GM23338 (cell line): ENCODE measurements at regions not wholly inside any gene's neighbourhood (a gene's known extent, or its start where the extent isn't known, plus 50 kb on each side); places are given as distances from the start of the nearest gene placed in this dataset.

Experiments
- ATAC-seq: fragments of 200-7000 bp; cut with Tn5 transposase; 3 replicates; pipeline ENCODE4 v1.9.1; 2020
- DNase-seq: peaks from one replicate; pipeline ENCODE4 v3.0.0-alpha.2; 2015; ENCODE audit warnings: low spot score
- H2AFZ ChIP-seq: fragments of 200-600 bp; sonication (generic); 2 replicates; pipeline ENCODE4 v1.8.0; 2016; ENCODE audit warnings: antibody characterized with exemption, mild to moderate bottlenecking, moderate library complexity
- H3F3A ChIP-seq: fragments of 200-600 bp; sonication (generic); replicated peaks from 2 replicates; pipeline ENCODE4 v1.8.0; 2017; ENCODE audit warnings: antibody characterized with exemption, mixed run types, low read depth
- H3K27ac ChIP-seq: fragments of 200-600 bp; sonication (generic); 2 replicates; pipeline ENCODE4 v1.6.1; 2016; ENCODE audit warnings: low read depth
- H3K27me3 ChIP-seq: fragments of 200-600 bp; sonication (generic); 2 replicates; pipeline ENCODE4 v1.8.0; 2016; ENCODE audit warnings: mild to moderate bottlenecking, mixed run types, moderate library complexity; ENCODE audit not compliant: insufficient read depth
- H3K36me3 ChIP-seq: fragments of 200-600 bp; sonication (generic); 2 replicates; pipeline ENCODE4 v1.8.0; 2016; ENCODE audit warnings: mild to moderate bottlenecking; ENCODE audit not compliant: insufficient read depth
- H3K4me1 ChIP-seq: fragments of 200-600 bp; sonication (generic); 2 replicates; pipeline ENCODE4 v1.8.0; 2016; ENCODE audit warnings: mild to moderate bottlenecking, moderate library complexity; ENCODE audit not compliant: insufficient read depth
- H3K4me2 ChIP-seq: fragments of 200-600 bp; sonication (generic); 2 replicates; pipeline ENCODE4 v1.7.1; 2017; ENCODE audit warnings: mixed run types
- H3K4me3 ChIP-seq: fragments of 200-600 bp; sonication (generic); 2 replicates; pipeline ENCODE4 v1.6.1; 2016; ENCODE audit warnings: mixed run types
- H3K79me2 ChIP-seq: fragments of 200-600 bp; sonication (generic); replicated peaks from 2 replicates; pipeline ENCODE4 v1.8.0; 2017; ENCODE audit warnings: mild to moderate bottlenecking; ENCODE audit not compliant: insufficient read depth
- H3K9me2 ChIP-seq: fragments of 200-600 bp; sonication (generic); 2 replicates; pipeline ENCODE4 v1.8.0; 2017; ENCODE audit not compliant: insufficient read depth
- H4K20me1 ChIP-seq: fragments of 200-600 bp; sonication (generic); replicated peaks from 2 replicates; pipeline ENCODE4 v1.8.0; 2017; ENCODE audit warnings: mild to moderate bottlenecking; ENCODE audit not compliant: insufficient read depth
- H3K27ac Mint-ChIP-seq: 2 replicates; pipeline ENCODE4 v1.8.0; 2020; ENCODE audit warnings: inconsistent platforms, mild to moderate bottlenecking, moderate library complexity, mixed read lengths
- H3K27me3 Mint-ChIP-seq: 3 replicates; pipeline ENCODE4 v1.8.0; 2022; ENCODE audit warnings: low read depth, mild to moderate bottlenecking, moderate library complexity, mixed read lengths, inconsistent platforms; ENCODE audit not compliant: insufficient read depth, poor library complexity
- H3K36me3 Mint-ChIP-seq: 3 replicates; pipeline ENCODE4 v1.8.0; 2021; ENCODE audit warnings: low read depth, mild to moderate bottlenecking, inconsistent platforms, moderate library complexity, mixed read lengths
- H3K4me1 Mint-ChIP-seq: 3 replicates; pipeline ENCODE4 v1.8.0; 2020; ENCODE audit warnings: mild to moderate bottlenecking, inconsistent platforms, mixed read lengths
- H3K4me3 Mint-ChIP-seq: 3 replicates; pipeline ENCODE4 v1.8.0; 2021; ENCODE audit warnings: moderate library complexity, mild to moderate bottlenecking, inconsistent platforms, mixed read lengths
- H3K9me3 Mint-ChIP-seq: 3 replicates; pipeline ENCODE4 v1.8.0; 2020; ENCODE audit warnings: moderate library complexity, mild to moderate bottlenecking, inconsistent platforms, mixed read lengths
- CREB1 ChIP-seq: fragments of 250-450 bp; sonication (Bioruptor Pico); IDR thresholded peaks from 2 replicates; pipeline ENCODE4 v1.5.0; 2020; ENCODE audit warnings: low read depth, mild to moderate bottlenecking, moderate library complexity
- ETS1 ChIP-seq: IDR thresholded peaks from 2 replicates; pipeline ENCODE4 v1.6.1; 2016; ENCODE audit warnings: antibody characterized with exemption
- EZH2 ChIP-seq: fragments of 200-600 bp; sonication (generic); IDR thresholded peaks from one replicate; pipeline ENCODE4 v1.8.0; 2017; ENCODE audit warnings: antibody characterized with exemption, mild to moderate bottlenecking, low read depth; ENCODE audit not compliant: unreplicated experiment
- EZH2phosphoT487 ChIP-seq: fragments of 200-600 bp; sonication (generic); IDR thresholded peaks from one replicate; pipeline ENCODE4 v1.8.1; 2018; ENCODE audit warnings: antibody characterized with exemption; ENCODE audit not compliant: unreplicated experiment
- JUNB ChIP-seq: IDR thresholded peaks from one replicate; pipeline ENCODE4 v1.6.1; 2016; ENCODE audit warnings: antibody characterized with exemption; ENCODE audit not compliant: unreplicated experiment
- NANOG ChIP-seq: IDR thresholded peaks from 2 replicates; pipeline ENCODE4 v1.6.1; 2016; ENCODE audit warnings: antibody characterized with exemption, borderline replicate concordance
- REST ChIP-seq: IDR thresholded peaks from one replicate; pipeline ENCODE4 v1.6.1; 2018; ENCODE audit warnings: antibody characterized with exemption; ENCODE audit not compliant: unreplicated experiment
- ZNF114 ChIP-seq: fragments of 250-450 bp; sonication (Bioruptor Pico); IDR thresholded peaks from 2 replicates; pipeline ENCODE4 v1.5.0; 2020; ENCODE audit warnings: mild to moderate bottlenecking, moderate library complexity
- ZNF331 ChIP-seq: fragments of 250-450 bp; sonication (Bioruptor Pico); IDR thresholded peaks from 2 replicates; pipeline ENCODE4 v1.5.0; 2020; ENCODE audit warnings: low read depth, mild to moderate bottlenecking, moderate library complexity
- TF ChIP-seq, protein P1 (sequence below), 2 experiments: fragments of 200-600 bp in 1 of 2; sonication (generic) in 1 of 2; conservative IDR thresholded peaks; 2 replicates each; pipeline versions ENCODE4 v1.5.1 to v1.6.1; 2016 to 2017; ENCODE audit warnings: antibody characterized with exemption in 2 of 2, low read depth in 2 of 2, mild to moderate bottlenecking in 2 of 2, moderate library complexity in 1 of 2

GRCh38 chr20:2207770-2208097 is 88.1 kb upstream of the TGM3 start (continued):
- TF ChIP-seq EZH2phosphoT487 (no peak), JUNB (no peak), NANOG (no peak), ZNF331 (CRISPR knock-in tag) (no peak), ZNF114 (no peak), EZH2 (no peak), REST (no peak), ETS1 (no peak), CREB1 (CRISPR knock-in tag) (no peak)
- TF ChIP-seq, protein P1, sequence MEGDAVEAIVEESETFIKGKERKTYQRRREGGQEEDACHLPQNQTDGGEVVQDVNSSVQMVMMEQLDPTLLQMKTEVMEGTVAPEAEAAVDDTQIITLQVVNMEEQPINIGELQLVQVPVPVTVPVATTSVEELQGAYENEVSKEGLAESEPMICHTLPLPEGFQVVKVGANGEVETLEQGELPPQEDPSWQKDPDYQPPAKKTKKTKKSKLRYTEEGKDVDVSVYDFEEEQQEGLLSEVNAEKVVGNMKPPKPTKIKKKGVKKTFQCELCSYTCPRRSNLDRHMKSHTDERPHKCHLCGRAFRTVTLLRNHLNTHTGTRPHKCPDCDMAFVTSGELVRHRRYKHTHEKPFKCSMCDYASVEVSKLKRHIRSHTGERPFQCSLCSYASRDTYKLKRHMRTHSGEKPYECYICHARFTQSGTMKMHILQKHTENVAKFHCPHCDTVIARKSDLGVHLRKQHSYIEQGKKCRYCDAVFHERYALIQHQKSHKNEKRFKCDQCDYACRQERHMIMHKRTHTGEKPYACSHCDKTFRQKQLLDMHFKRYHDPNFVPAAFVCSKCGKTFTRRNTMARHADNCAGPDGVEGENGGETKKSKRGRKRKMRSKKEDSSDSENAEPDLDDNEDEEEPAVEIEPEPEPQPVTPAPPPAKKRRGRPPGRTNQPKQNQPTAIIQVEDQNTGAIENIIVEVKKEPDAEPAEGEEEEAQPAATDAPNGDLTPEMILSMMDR (conservative IDR thresholded peaks at IDR 0.05; ENCODE audit: low read depth in 2 of 2), result no peak

GRCh38 chr20:2208897-2209296 is 86.9 kb upstream of the TGM3 start:
- Histone ChIP-seq H3K27me3 (peaks cover 24% of the 10 kb centered on the region), H3K27ac (no peak overlapping the region), H3K4me2 (no peak overlapping the region), H3K36me3 (no peaks in the 10 kb centered on the region), H2AFZ (no peak overlapping the region), H3K4me1 (no peaks in the 10 kb centered on the region), H4K20me1 (no peaks in the 10 kb centered on the region), H3F3A (no peaks in the 10 kb centered on the region), H3K9me2 (no peaks in the 10 kb centered on the region; the same call in 1 of the 2 replicates), H3K4me3 (no peak overlapping the region), H3K79me2 (no peaks in the 10 kb centered on the region)
- H3K36me3 Mint-ChIP-seq, result no peaks in the 10 kb centered on the region
- ATAC-seq (no peak), DNase-seq (no peak)
- H3K27ac Mint-ChIP-seq, result no peak overlapping the region
- H3K4me3 Mint-ChIP-seq, result no peak overlapping the region
- no peaks in the 10 kb centered on the region for H3K4me1 Mint-ChIP-seq
- H3K9me3 Mint-ChIP-seq, result no peaks in the 10 kb centered on the region; the same call in 2 of the 3 replicates
- peaks cover 6% of the 10 kb centered on the region for H3K27me3 Mint-ChIP-seq
- TF ChIP-seq JUNB (no peak), ZNF331 (CRISPR knock-in tag) (no peak), ETS1 (no peak), CREB1 (CRISPR knock-in tag) (no peak), EZH2 (no peak), REST (no peak)
